Ovary (tissue), 7 donors: ENCODE measurements at regions not wholly inside any gene's neighbourhood (a gene's known extent, or its start where the extent isn't known, plus 50 kb on each side); places are given as distances from the start of the nearest gene placed in this dataset.

Source experiments
- DNase-seq, 5 donors: peaks; one replicate each; pipeline ENCODE4 v3.0.0-alpha.2; 2019 to 2020
- H3K27ac ChIP-seq, 2 donors: fragments of 200-600 bp; one replicate each; pipeline versions ENCODE4 v1.5.1 to v1.8.0; 2019 to 2022
- H3K27me3 ChIP-seq: fragments of 200-600 bp; one replicate; pipeline ENCODE4 v1.8.0; 2022
- H3K36me3 ChIP-seq: fragments of 200-600 bp; sonication (generic); one replicate; pipeline ENCODE4 v1.5.1; 2019
- H3K4me1 ChIP-seq: one replicate; pipeline ENCODE4 v1.8.1; 2013; ENCODE audit warnings: mild to moderate bottlenecking, moderate library complexity; ENCODE audit not compliant: insufficient read depth
- H3K4me3 ChIP-seq: fragments of 200-600 bp; sonication (generic); one replicate; pipeline ENCODE4 v1.5.1; 2017
- H3K9me3 ChIP-seq, 2 donors: fragments of 200-600 bp in 1 of 2; sonication (generic) in 1 of 2; one replicate each; pipeline versions ENCODE4 v1.5.1 to v1.8.1; 2013 to 2019; ENCODE audit warnings: mild to moderate bottlenecking in 1 of 2, moderate library complexity in 1 of 2
- CTCF ChIP-seq, 3 donors: fragments of 450-650 bp in 2 of 3; fragments of 200-600 bp in 1 of 3; IDR thresholded peaks; one replicate each; pipeline versions ENCODE4 v1.5.1 to v1.8.0; 2016 to 2022; ENCODE audit warnings: antibody characterized with exemption in 3 of 3, mild to moderate bottlenecking in 1 of 3
- EP300 ChIP-seq: sonication (generic); formaldehyde crosslinking; IDR thresholded peaks from one replicate; pipeline ENCODE4 v1.6.1; 2017; ENCODE audit warnings: antibody characterized with exemption
- POLR2A ChIP-seq: fragments of 450-650 bp; IDR thresholded peaks from one replicate; pipeline ENCODE4 v1.6.1; 2017; ENCODE audit warnings: antibody characterized with exemption, mild to moderate bottlenecking, moderate library complexity
- WGBS, 3 donors: extraction: QIAGEN DNeasy Blood & Tissue Kit in 1 of 3; methylation state at CpG; one replicate each; pipeline versions ENCODE4 v1.1.5 to v1.1.7; 2013 to 2017; 5-methylcytosine and 5-hydroxymethylcytosine counted together
- intact Hi-C, 4 donors: fragments of 100-400 bp; cut with DNase I; formaldehyde crosslinking; loops; one replicate each; pipeline versions ENCODE4 v1.11.0 to v1.15.1; 2022 to 2023
- donor health status: DM: no; HTN: no; CAD: no; lungs with moderate emphysema.
- donor health status: DM: no; HTN: no; CAD: no.
- donor health status: Bipolar disorder and iron deficiency.
- donor health status: DM: no; HTN: no; CAD: no.
- donor health status: DM: yes; HTN: yes; CAD: no.

GRCh38 chr5:159619826-159620225 lies 289.5 kb upstream of the IL12B start:
- H3K4me3 ChIP-seq: no peak overlapping the region
- no peak for TF ChIP-seq POLR2A
- no peak for TF ChIP-seq CTCF (IDR thresholded peaks at IDR 0.05)
- no peak for TF ChIP-seq EP300
- no peak for DNase-seq
- no peaks in the 10 kb centered on the region for H3K9me3 ChIP-seq
- no peaks in the 10 kb centered on the region for H3K27me3 ChIP-seq
- intact Hi-C loops: loop anchor here in 1 of 4 donors (10.0 kb wide), 1 partner anchor 295 kb away; the partner anchor contains the start of gene ADRA1B
- no peaks in the 10 kb centered on the region for H3K36me3 ChIP-seq
- no peak overlapping the region for H3K27ac ChIP-seq
- H3K4me1 ChIP-seq: no peaks in the 10 kb centered on the region
- 23 to 39% (median 36%) methylated on average over 4 of the region's 4 CpGs for WGBS, 3 donors

GRCh38 chr5:159620853-159621540 lies 290.7 kb upstream of the IL12B start:
- TF ChIP-seq EP300 (no peak), POLR2A (no peak), CTCF (IDR thresholded peaks at IDR 0.05) (no peak)
- DNase-seq: no peak
- H3K27ac ChIP-seq: no peak overlapping the region
- WGBS, 3 donors: 68 to 79% (median 72%) methylated on average over 5 of the region's 5 CpGs
- no peaks in the 10 kb centered on the region for H3K9me3 ChIP-seq
- H3K27me3 ChIP-seq: no peaks in the 10 kb centered on the region
- intact Hi-C loops: no loop called here
- H3K4me3 ChIP-seq: no peak overlapping the region
- H3K36me3 ChIP-seq: no peaks in the 10 kb centered on the region
- no peaks in the 10 kb centered on the region for H3K4me1 ChIP-seq

GRCh38 chr5:159628703-159629102 lies 287.6 kb upstream of the ADRA1B start:
- no peaks in the 10 kb centered on the region for H3K4me1 ChIP-seq
- H3K4me3 ChIP-seq: no peak overlapping the region
- no peaks in the 10 kb centered on the region for H3K9me3 ChIP-seq
- WGBS, 3 donors: 85 to 95% (median 93%) methylated on average over 1 of the region's 1 CpG
- no peak for DNase-seq
- H3K36me3 ChIP-seq: no peaks in the 10 kb centered on the region
- no peaks in the 10 kb centered on the region for H3K27me3 ChIP-seq
- intact Hi-C loops: no loop called here
- no peak overlapping the region for H3K27ac ChIP-seq
- TF ChIP-seq EP300 (no peak), CTCF (IDR thresholded peaks at IDR 0.05) (no peak)

GRCh38 chr5:159629158-159629557 lies 287.1 kb upstream of the ADRA1B start:
- intact Hi-C loops: no loop called here
- H3K36me3 ChIP-seq: no peaks in the 10 kb centered on the region
- TF ChIP-seq CTCF (IDR thresholded peaks at IDR 0.05) (no peak), EP300 (no peak), POLR2A (no peak)
- H3K27ac ChIP-seq: no peak overlapping the region
- WGBS, 3 donors: 80 to 89% (median 82%) methylated on average over 3 of the region's 3 CpGs
- no peaks in the 10 kb centered on the region for H3K4me1 ChIP-seq
- DNase-seq: no peak
- H3K4me3 ChIP-seq: no peak overlapping the region
- H3K9me3 ChIP-seq: no peaks in the 10 kb centered on the region
- H3K27me3 ChIP-seq: no peaks in the 10 kb centered on the region
